ENCODE measurements at regions not wholly inside any gene's neighbourhood (a gene's known extent, or its start where the extent isn't known, plus 50 kb on each side); places are given as distances from the start of the nearest gene placed in this dataset.

GRCh38 chr1:185376288-185376687 lies 59.2 kb upstream of the IVNS1ABP start:
- TF ChIP-seq POLR2A (IDR thresholded peaks at IDR 0.05) (no peak), EP300 (IDR thresholded peaks at IDR 0.05) (no peak), CTCF (IDR thresholded peaks at IDR 0.05) (no peak)

All from sigmoid colon (tissue), 4 donors.